ENCODE measurements at regions not wholly inside any gene's neighbourhood (a gene's known extent, or its start where the extent isn't known, plus 50 kb on each side); places are given as distances from the start of the nearest gene placed in this dataset.

DNA sequence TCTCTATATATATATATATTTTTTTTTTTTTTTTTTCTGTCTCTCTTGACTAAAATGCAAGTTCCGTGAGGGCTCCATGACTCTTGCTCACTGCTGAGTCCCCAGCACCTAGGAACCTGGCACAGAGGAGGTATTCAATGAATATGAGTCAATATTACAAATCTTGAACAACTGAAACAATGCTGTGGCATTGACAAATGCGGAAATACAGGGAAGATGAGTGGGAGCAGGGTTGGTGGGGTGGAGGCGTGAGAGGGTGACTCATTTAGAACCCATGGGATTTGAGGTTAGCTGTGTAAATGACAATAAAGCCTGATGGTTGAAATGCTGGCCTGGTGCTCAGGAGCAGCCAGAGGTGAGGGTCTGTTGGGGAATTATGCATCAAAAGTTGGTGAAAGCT is 121.7 kb upstream of the FUT8 start:
- H3K56ac ChIP-seq (ENCODE audit: low read length), result no peak overlapping the region
- H3K4me3 ChIP-seq (ENCODE audit: low read length), result no peak overlapping the region

GRCh38 chr14:65291531-65291930 is 121.0 kb upstream of the FUT8 start:
- Histone ChIP-seq H3K79me2 (ENCODE audit: control insufficient read depth, insufficient read depth, low read length) (no peaks in the 10 kb centered on the region), H3K79me1 (ENCODE audit: low read length) (no peaks in the 10 kb centered on the region), H2BK120ac (ENCODE audit: low read depth, low read length) (no peak overlapping the region), H3K56ac (ENCODE audit: low read length) (no peak overlapping the region), H3K36me3 (ENCODE audit: control insufficient read depth, insufficient read depth, low read length) (no peaks in the 10 kb centered on the region), H2BK5ac (ENCODE audit: low read length) (no peak overlapping the region), H3K4me3 (ENCODE audit: low read length) (no peak overlapping the region), H3K18ac (ENCODE audit: low read length) (no peak overlapping the region), H3K4me1 (ENCODE audit: control insufficient read depth, low read depth, low read length) (peaks cover 3% of the 10 kb centered on the region), H3K27ac (ENCODE audit: low read depth, low read length) (no peak overlapping the region), H4K5ac (ENCODE audit: low read length) (no peak overlapping the region), H4K8ac (ENCODE audit: low read depth, low read length) (no peak overlapping the region), H3K9ac (ENCODE audit: low read length) (no peak overlapping the region), H3K4me2 (ENCODE audit: low read length) (no peak overlapping the region), H2BK15ac (replicated peaks; ENCODE audit: low read depth) (no peak overlapping the region), H3K4ac (ENCODE audit: low read depth, low read length) (no peak overlapping the region), H3K23ac (ENCODE audit: low read length) (no peak overlapping the region), H2AK5ac (ENCODE audit: low read length) (no peak overlapping the region), H3K27me3 (ENCODE audit: insufficient read depth, low read length, poor library complexity) (no peaks in the 10 kb centered on the region)
- no CpG with 5 or more reads among the region's 3 CpGs for WGBS (ENCODE audit: extremely low coverage, insufficient coverage, low lambda C conversion rate)
- DNase-seq, result no peak

More for the DNA sequence above, 121.7 kb upstream of the FUT8 start:
- no peak overlapping the region for H3K18ac ChIP-seq (ENCODE audit: low read length)
- H2BK5ac ChIP-seq (ENCODE audit: low read length), result no peak overlapping the region
- WGBS (ENCODE audit: extremely low coverage, insufficient coverage, low lambda C conversion rate), result no CpG with 5 or more reads among the region's 3 CpGs
- peaks cover 3% of the 10 kb centered on the region for H3K4me1 ChIP-seq (ENCODE audit: control insufficient read depth, low read depth, low read length)
- no peak overlapping the region for H3K4ac ChIP-seq (ENCODE audit: low read depth, low read length)
- no peaks in the 10 kb centered on the region for H3K36me3 ChIP-seq (ENCODE audit: control insufficient read depth, insufficient read depth, low read length)
- H4K8ac ChIP-seq (ENCODE audit: low read depth, low read length), result no peak overlapping the region
- no peaks in the 10 kb centered on the region for H3K27me3 ChIP-seq (ENCODE audit: insufficient read depth, low read length, poor library complexity)
- H3K23ac ChIP-seq (ENCODE audit: low read length), result no peak overlapping the region
- no peak overlapping the region for H3K4me2 ChIP-seq (ENCODE audit: low read length)
- no peak overlapping the region for H3K9ac ChIP-seq (ENCODE audit: low read length)
- no peak overlapping the region for H4K5ac ChIP-seq (ENCODE audit: low read length)
- H2BK15ac ChIP-seq (replicated peaks; ENCODE audit: low read depth), result no peak overlapping the region
- no peak for DNase-seq
- no peaks in the 10 kb centered on the region for H3K79me1 ChIP-seq (ENCODE audit: low read length)
- no peaks in the 10 kb centered on the region for H3K79me2 ChIP-seq (ENCODE audit: control insufficient read depth, insufficient read depth, low read length)
- no peak overlapping the region for H3K27ac ChIP-seq (ENCODE audit: low read depth, low read length)
- H2BK120ac ChIP-seq (ENCODE audit: low read depth, low read length), result no peak overlapping the region
- H2AK5ac ChIP-seq (ENCODE audit: low read length), result no peak overlapping the region

DNA sequence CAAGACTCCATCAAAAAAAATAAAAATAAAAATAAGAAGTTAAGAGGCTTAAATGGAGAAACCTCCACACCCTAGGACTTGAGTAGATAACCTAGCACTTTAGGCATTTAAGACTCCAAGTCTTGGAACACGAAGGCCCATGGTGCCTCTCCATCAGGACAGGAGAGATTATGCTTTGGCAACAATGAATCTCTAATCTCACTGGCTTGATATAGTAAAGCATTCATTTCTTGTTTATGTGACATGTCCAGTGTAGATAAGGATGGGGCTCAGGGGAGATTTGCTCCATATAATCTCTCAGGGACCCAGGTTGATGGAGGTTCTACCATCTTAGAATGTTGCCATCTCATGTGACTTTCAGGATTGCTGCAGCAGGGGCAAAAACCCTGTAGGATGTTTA is 117.7 kb upstream of the FUT8 start:
- Histone ChIP-seq H3K23ac (ENCODE audit: low read length) (no peak overlapping the region), H3K4me3 (ENCODE audit: low read length) (no peak overlapping the region), H2BK5ac (ENCODE audit: low read length) (no peak overlapping the region), H3K4me2 (ENCODE audit: low read length) (no peak overlapping the region), H3K79me2 (ENCODE audit: control insufficient read depth, insufficient read depth, low read length) (no peaks in the 10 kb centered on the region), H4K5ac (ENCODE audit: low read length) (no peak overlapping the region), H2AK5ac (ENCODE audit: low read length) (no peak overlapping the region), H3K27ac (ENCODE audit: low read depth, low read length) (no peak overlapping the region), H3K18ac (ENCODE audit: low read length) (no peak overlapping the region), H3K4me1 (ENCODE audit: control insufficient read depth, low read depth, low read length) (no peaks in the 10 kb centered on the region), H2BK120ac (ENCODE audit: low read depth, low read length) (no peak overlapping the region), H3K27me3 (ENCODE audit: insufficient read depth, low read length, poor library complexity) (no peaks in the 10 kb centered on the region), H3K4ac (ENCODE audit: low read depth, low read length) (no peak overlapping the region), H2BK15ac (replicated peaks; ENCODE audit: low read depth) (no peak overlapping the region), H3K9ac (ENCODE audit: low read length) (no peak overlapping the region), H3K79me1 (ENCODE audit: low read length) (no peaks in the 10 kb centered on the region), H4K8ac (ENCODE audit: low read depth, low read length) (no peak overlapping the region), H3K36me3 (ENCODE audit: control insufficient read depth, insufficient read depth, low read length) (no peaks in the 10 kb centered on the region), H3K56ac (ENCODE audit: low read length) (no peak overlapping the region)
- WGBS (ENCODE audit: extremely low coverage, insufficient coverage, low lambda C conversion rate), result no CpG with 5 or more reads among the region's 1 CpG
- DNase-seq, result no peak

DNA sequence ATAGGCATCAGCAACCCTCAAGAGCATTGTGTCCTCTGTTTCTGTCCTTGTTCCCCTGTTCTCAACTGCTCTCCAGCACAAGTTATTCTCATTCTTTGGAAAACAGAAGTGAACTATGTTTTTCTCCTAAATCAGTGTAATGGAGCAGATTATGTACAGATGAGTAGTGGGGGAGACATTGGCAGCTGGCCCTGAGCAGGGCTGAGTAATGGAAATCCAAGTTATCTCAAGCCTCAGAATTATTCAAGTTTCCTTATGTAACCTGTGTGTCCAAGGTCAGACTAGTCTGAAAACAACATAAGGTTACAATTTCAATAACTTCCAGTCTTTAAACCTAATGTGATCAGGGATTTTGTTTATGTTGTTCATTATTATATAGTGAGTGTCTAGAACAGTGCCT is 116.1 kb upstream of the FUT8 start:
- Histone ChIP-seq H3K79me1 (ENCODE audit: low read length) (no peaks in the 10 kb centered on the region), H3K56ac (ENCODE audit: low read length) (no peak overlapping the region), H3K4me1 (ENCODE audit: control insufficient read depth, low read depth, low read length) (no peaks in the 10 kb centered on the region), H3K27me3 (ENCODE audit: insufficient read depth, low read length, poor library complexity) (no peaks in the 10 kb centered on the region), H2BK120ac (ENCODE audit: low read depth, low read length) (no peak overlapping the region), H3K79me2 (ENCODE audit: control insufficient read depth, insufficient read depth, low read length) (no peaks in the 10 kb centered on the region), H3K36me3 (ENCODE audit: control insufficient read depth, insufficient read depth, low read length) (no peaks in the 10 kb centered on the region), H4K8ac (ENCODE audit: low read depth, low read length) (no peak overlapping the region), H3K4me2 (ENCODE audit: low read length) (no peak overlapping the region), H2BK5ac (ENCODE audit: low read length) (no peak overlapping the region), H3K23ac (ENCODE audit: low read length) (no peak overlapping the region), H3K27ac (ENCODE audit: low read depth, low read length) (no peak overlapping the region), H4K5ac (ENCODE audit: low read length) (no peak overlapping the region), H3K4ac (ENCODE audit: low read depth, low read length) (no peak overlapping the region), H2AK5ac (ENCODE audit: low read length) (no peak overlapping the region), H3K18ac (ENCODE audit: low read length) (no peak overlapping the region), H3K9ac (ENCODE audit: low read length) (no peak overlapping the region), H2BK15ac (replicated peaks; ENCODE audit: low read depth) (no peak overlapping the region), H3K4me3 (ENCODE audit: low read length) (no peak overlapping the region)
- no peak for DNase-seq

DNA sequence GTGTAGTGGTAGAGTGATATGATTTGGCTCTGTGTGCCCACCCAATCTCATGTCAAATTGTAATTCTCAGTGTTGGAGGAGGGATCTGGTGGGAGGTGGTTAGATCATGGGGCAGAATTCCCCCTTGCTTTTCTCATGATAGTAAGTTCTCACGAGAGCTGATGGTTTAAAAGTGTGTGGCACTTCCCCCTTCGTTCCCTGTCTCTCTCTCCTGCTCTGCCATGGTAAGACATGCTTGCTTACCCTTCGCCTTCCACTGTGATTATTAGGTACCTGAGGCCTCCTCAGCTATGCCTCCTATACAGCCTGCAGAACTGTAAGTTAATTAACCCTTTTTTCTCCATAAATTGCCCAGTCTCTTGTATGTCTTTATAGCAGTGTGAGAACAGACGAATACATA is 115.7 kb upstream of the FUT8 start:
- Histone ChIP-seq H2BK5ac (ENCODE audit: low read length) (no peak overlapping the region), H3K23ac (ENCODE audit: low read length) (no peak overlapping the region), H3K4ac (ENCODE audit: low read depth, low read length) (no peak overlapping the region), H3K79me2 (ENCODE audit: control insufficient read depth, insufficient read depth, low read length) (no peaks in the 10 kb centered on the region), H2BK120ac (ENCODE audit: low read depth, low read length) (no peak overlapping the region), H3K27me3 (ENCODE audit: insufficient read depth, low read length, poor library complexity) (no peaks in the 10 kb centered on the region), H4K5ac (ENCODE audit: low read length) (no peak overlapping the region), H3K4me2 (ENCODE audit: low read length) (no peak overlapping the region), H3K4me1 (ENCODE audit: control insufficient read depth, low read depth, low read length) (peaks cover 3% of the 10 kb centered on the region), H3K27ac (ENCODE audit: low read depth, low read length) (no peak overlapping the region), H3K9ac (ENCODE audit: low read length) (no peak overlapping the region), H2BK15ac (replicated peaks; ENCODE audit: low read depth) (no peak overlapping the region), H3K56ac (ENCODE audit: low read length) (no peak overlapping the region), H3K4me3 (ENCODE audit: low read length) (no peak overlapping the region), H2AK5ac (ENCODE audit: low read length) (no peak overlapping the region), H3K79me1 (ENCODE audit: low read length) (no peaks in the 10 kb centered on the region), H3K18ac (ENCODE audit: low read length) (no peak overlapping the region), H3K36me3 (ENCODE audit: control insufficient read depth, insufficient read depth, low read length) (no peaks in the 10 kb centered on the region), H4K8ac (ENCODE audit: low read depth, low read length) (no peak overlapping the region)
- DNase-seq, result no peak
- WGBS (ENCODE audit: extremely low coverage, insufficient coverage, low lambda C conversion rate), result no CpG with 5 or more reads among the region's 4 CpGs

DNA sequence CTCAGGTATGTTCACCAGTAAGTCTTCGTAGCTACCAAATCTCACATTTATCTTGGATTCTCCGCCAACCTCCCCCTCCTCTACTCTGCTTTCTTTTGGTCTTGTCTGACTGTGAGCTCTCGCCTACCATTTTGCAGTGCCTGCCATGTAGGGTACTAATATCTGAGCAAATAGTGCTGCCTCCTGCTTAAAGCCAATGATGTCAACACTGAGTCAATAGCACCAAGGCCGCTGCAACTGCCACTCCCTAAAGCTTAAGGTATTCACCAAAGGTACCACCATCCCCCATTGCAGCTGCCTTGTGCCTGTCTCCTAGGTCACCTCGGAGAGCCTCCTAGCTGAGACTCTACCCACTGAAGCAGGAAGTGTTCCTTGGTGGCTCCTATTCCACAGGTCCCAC is 114.8 kb upstream of the FUT8 start:
- Histone ChIP-seq H3K27ac (ENCODE audit: low read depth, low read length) (no peak overlapping the region), H3K27me3 (ENCODE audit: insufficient read depth, low read length, poor library complexity) (no peaks in the 10 kb centered on the region), H3K23ac (ENCODE audit: low read length) (no peak overlapping the region), H4K5ac (ENCODE audit: low read length) (no peak overlapping the region), H3K4me3 (ENCODE audit: low read length) (no peak overlapping the region), H3K4me2 (ENCODE audit: low read length) (no peak overlapping the region), H2BK5ac (ENCODE audit: low read length) (no peak overlapping the region), H2BK15ac (replicated peaks; ENCODE audit: low read depth) (no peak overlapping the region), H3K9ac (ENCODE audit: low read length) (no peak overlapping the region), H3K36me3 (ENCODE audit: control insufficient read depth, insufficient read depth, low read length) (no peaks in the 10 kb centered on the region), H3K56ac (ENCODE audit: low read length) (no peak overlapping the region), H3K79me2 (ENCODE audit: control insufficient read depth, insufficient read depth, low read length) (no peaks in the 10 kb centered on the region), H2BK120ac (ENCODE audit: low read depth, low read length) (no peak overlapping the region), H3K18ac (ENCODE audit: low read length) (no peak overlapping the region), H4K8ac (ENCODE audit: low read depth, low read length) (no peak overlapping the region), H2AK5ac (ENCODE audit: low read length) (peak overlapping the region; percentile 39), H3K4ac (ENCODE audit: low read depth, low read length) (no peak overlapping the region), H3K79me1 (ENCODE audit: low read length) (no peaks in the 10 kb centered on the region), H3K4me1 (ENCODE audit: control insufficient read depth, low read depth, low read length) (peaks cover 3% of the 10 kb centered on the region)
- no peak for DNase-seq
- no CpG with 5 or more reads among the region's 5 CpGs for WGBS (ENCODE audit: extremely low coverage, insufficient coverage, low lambda C conversion rate)

Measured in mesendoderm (in vitro differentiated cells).